Heart right ventricle (tissue), 16 donors: ENCODE measurements at regions not wholly inside any gene's neighbourhood (a gene's known extent, or its start where the extent isn't known, plus 50 kb on each side); places are given as distances from the start of the nearest gene placed in this dataset.

Experiments used
- ATAC-seq, 8 donors: fragments of 200-7000 bp; cut with Tn5 transposase; one replicate each; pipeline ENCODE4 v1.9.1; 2020; ENCODE audit warnings: mild to moderate bottlenecking in 8 of 8, moderate library complexity in 8 of 8, moderate number of reproducible peaks in 1 of 8
- DNase-seq, 2 donors: peaks; one replicate each; pipeline ENCODE4 v3.0.0-alpha.2; 2020
- H3K27ac ChIP-seq, 10 donors: fragments of 200-600 bp; sonication (generic) in 2 of 10; one replicate each; pipeline versions ENCODE4 v1.5.0 to v1.8.0; 2020 to 2022; ENCODE audit warnings: mild to moderate bottlenecking in 3 of 10
- H3K27me3 ChIP-seq, 7 donors: fragments of 200-600 bp; one replicate each; pipeline ENCODE4 v1.8.0; 2021 to 2022; ENCODE audit warnings: mild to moderate bottlenecking in 2 of 7
- H3K36me3 ChIP-seq, 9 donors: fragments of 200-600 bp; sonication (generic) in 1 of 9; one replicate each; pipeline versions ENCODE4 v1.5.0 to v1.8.0; 2020 to 2022; ENCODE audit warnings: mild to moderate bottlenecking in 2 of 9
- H3K4me1 ChIP-seq, 9 donors: fragments of 200-600 bp; sonication (generic) in 1 of 9; one replicate each; pipeline versions ENCODE4 v1.5.0 to v1.8.0; 2020 to 2022; ENCODE audit warnings: mild to moderate bottlenecking in 4 of 9
- H3K4me3 ChIP-seq, 10 donors: fragments of 200-600 bp; sonication (generic) in 2 of 10; one replicate each; pipeline versions ENCODE4 v1.5.0 to v1.8.0; 2020 to 2022; ENCODE audit warnings: mild to moderate bottlenecking in 7 of 10, moderate library complexity in 2 of 10
- H3K9me3 ChIP-seq, 11 donors: fragments of 200-600 bp in 10 of 11; sonication (generic) in 2 of 11; one replicate each; pipeline versions ENCODE4 v1.5.0 to v1.8.0; 2013 to 2022; ENCODE audit warnings: mild to moderate bottlenecking in 2 of 11, control low read depth in 1 of 11, moderate library complexity in 1 of 11
- WGBS, 2 donors: extraction: QIAGEN DNeasy Blood & Tissue Kit; methylation state at CpG; one replicate each; pipeline ENCODE4 v1.1.7; 2013; ENCODE audit warnings: inconsistent platforms in 1 of 2; 5-methylcytosine and 5-hydroxymethylcytosine counted together
- intact Hi-C, 10 donors: fragments of 100-400 bp; cut with DNase I; formaldehyde crosslinking; loops; one replicate each; pipeline versions ENCODE4 v1.11.1 to v1.14.2; 2022
- TF ChIP-seq, protein P1 (sequence below), 9 donors: fragments of 200-600 bp; sonication (generic) in 2 of 9; IDR thresholded peaks; one replicate each; pipeline versions ENCODE4 v1.5.0 to v1.8.0; 2021 to 2022; ENCODE audit warnings: antibody characterized with exemption in 9 of 9, mild to moderate bottlenecking in 5 of 9, moderate library complexity in 1 of 9
- donor health status: Arrhythmogenic right ventricular cardiomyopathy.
- donor health status: ischemic (EF 13 %, LVEDD 7.1; RV severe dilation, severe dysfunction).
- donor health status: healthy with polysubstance abuse.
- donor health status: DM: no; HTN: yes; CAD: no.
- donor health status: DM: no; HTN: no; CAD: no.
- donor health status: ischemic (EF 25% LVEDD 6.9; RV normal size, moderate dysfunction).
- donor health status: ischemic (EF 25% LVEDD 5.7; RV mildly dilated, moderate dysfunction).
- donor health status: healthy.
- donor health status: DM: yes; HTN: yes; CAD: no.
- donor health status: Ischemic cardiomyopathy.
- donor health status: ischemic (EF 35%, LVEDD 5.7; RV mildly dilated, moderate dysfunction).
- donor health status: nonischemic (EF 11% LVEDD 7.7; RV severe dilation, severe dysfunction).
- donor health status: DM: yes; HTN: yes; CAD: no.
- donor health status: PGD.
- donor health status: ischemic (EF 29% LVEDD 5.4; RV normal size, mild dysfunction).
- donor health status: nonischemic (EF 23%, LVEDD 6.1; RV moderate dilation, normal function).

GRCh38 chr4:174131901-174132300 lies 151.6 kb downstream of the FBXO8 start:
- no peak overlapping the region for H3K27ac ChIP-seq
- peaks cover 0 to 6% (median 0%) of the 10 kb centered on the region in 7 donors for H3K27me3 ChIP-seq
- no peaks in the 10 kb centered on the region for H3K9me3 ChIP-seq
- no peaks in the 10 kb centered on the region for H3K36me3 ChIP-seq
- TF ChIP-seq, protein P1, sequence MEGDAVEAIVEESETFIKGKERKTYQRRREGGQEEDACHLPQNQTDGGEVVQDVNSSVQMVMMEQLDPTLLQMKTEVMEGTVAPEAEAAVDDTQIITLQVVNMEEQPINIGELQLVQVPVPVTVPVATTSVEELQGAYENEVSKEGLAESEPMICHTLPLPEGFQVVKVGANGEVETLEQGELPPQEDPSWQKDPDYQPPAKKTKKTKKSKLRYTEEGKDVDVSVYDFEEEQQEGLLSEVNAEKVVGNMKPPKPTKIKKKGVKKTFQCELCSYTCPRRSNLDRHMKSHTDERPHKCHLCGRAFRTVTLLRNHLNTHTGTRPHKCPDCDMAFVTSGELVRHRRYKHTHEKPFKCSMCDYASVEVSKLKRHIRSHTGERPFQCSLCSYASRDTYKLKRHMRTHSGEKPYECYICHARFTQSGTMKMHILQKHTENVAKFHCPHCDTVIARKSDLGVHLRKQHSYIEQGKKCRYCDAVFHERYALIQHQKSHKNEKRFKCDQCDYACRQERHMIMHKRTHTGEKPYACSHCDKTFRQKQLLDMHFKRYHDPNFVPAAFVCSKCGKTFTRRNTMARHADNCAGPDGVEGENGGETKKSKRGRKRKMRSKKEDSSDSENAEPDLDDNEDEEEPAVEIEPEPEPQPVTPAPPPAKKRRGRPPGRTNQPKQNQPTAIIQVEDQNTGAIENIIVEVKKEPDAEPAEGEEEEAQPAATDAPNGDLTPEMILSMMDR (IDR thresholded peaks at IDR 0.05), result no peak
- DNase-seq (no peak), ATAC-seq (no peak)
- no peaks in the 10 kb centered on the region for H3K4me1 ChIP-seq
- intact Hi-C loops, result no loop called here
- no peak overlapping the region for H3K4me3 ChIP-seq

DNA sequence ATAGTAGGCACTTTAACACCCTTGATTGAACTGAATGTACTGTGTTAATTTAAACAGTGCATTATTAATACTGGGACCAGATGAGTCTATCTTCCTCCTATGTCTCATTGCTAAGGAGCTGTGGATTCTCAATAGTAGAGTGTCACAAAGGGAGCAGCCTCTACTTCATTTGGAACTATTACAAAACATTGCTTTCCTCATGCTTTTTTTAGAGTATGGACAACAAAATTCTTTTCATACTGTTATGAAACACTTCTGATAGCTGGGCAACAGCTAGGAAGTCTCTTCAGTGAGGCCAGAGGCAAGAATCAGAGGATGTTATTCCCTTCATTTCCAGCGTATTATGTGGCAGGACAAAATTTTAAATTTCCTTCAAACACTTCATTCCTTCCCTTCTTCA lies 160.8 kb downstream of the FBXO8 start:
- ATAC-seq (peak in 7 of 8 donors; percentile 13 to 86 (median 71)), DNase-seq (no peak)
- Histone ChIP-seq H3K36me3 (no peaks in the 10 kb centered on the region), H3K27me3 (no peaks in the 10 kb centered on the region), H3K4me1 (peaks cover 0 to 31% (median 0%) of the 10 kb centered on the region in 9 donors), H3K27ac (peak overlapping the region in 8 of 10 donors; percentile 10 to 73 (median 55)), H3K4me3 (no peak overlapping the region), H3K9me3 (no peaks in the 10 kb centered on the region)
- intact Hi-C loops, result loop anchor here in 7 of 10 donors (5.0 to 10.0 kb wide), 5 partner anchors 358 to 618 kb away; no protein-coding TSS in a partner anchor
- TF ChIP-seq, protein P1 (IDR thresholded peaks at IDR 0.05), result no peak
- 18 to 39% methylated on average over 1 of the region's 1 CpG for WGBS, 2 donors

DNA sequence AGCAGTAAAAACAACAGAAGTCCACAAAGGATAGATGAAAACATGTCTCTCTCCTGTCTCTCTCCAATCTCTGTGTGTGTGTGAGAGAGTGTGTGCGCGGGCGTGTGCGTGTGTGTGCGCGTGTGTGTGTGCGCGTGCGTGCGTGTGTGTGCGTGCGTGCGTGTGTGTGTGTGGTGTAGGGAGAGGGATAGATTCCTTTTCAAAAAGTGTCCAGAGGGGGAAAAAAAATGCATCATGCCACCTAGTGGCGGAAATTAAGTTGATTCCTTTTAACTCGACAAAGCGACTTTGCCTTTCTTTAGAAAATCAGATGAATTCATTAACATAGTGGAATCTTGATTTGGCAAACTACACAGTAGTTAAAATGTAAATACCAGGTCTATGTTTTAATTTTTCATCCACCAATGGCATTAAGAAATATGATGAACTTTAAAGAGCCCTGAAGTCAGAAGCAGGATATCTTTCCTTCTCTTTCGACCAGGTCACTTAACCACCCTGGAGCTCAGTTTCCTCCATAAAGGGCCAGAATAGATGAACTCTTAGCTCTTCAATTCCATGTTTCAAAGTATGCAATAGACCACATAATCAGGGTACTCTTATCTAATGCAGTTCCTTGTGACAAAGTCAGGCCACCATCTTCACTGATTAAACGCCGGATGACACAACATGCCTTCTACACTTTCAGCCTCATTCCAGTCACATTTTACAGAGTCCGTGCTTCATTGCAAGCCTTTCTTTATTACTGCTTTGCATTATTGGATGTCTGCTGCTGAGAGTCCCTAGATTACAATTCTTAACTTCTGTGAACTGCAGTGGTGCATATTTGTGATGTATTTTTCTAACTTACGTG lies 162.8 kb downstream of the FBXO8 start:
- Histone ChIP-seq H3K27me3 (no peaks in the 10 kb centered on the region), H3K36me3 (no peaks in the 10 kb centered on the region), H3K9me3 (no peaks in the 10 kb centered on the region), H3K27ac (peak overlapping the region in 7 of 10 donors; percentile 5 to 65 (median 30)), H3K4me1 (peaks cover 0 to 31% (median 0%) of the 10 kb centered on the region in 9 donors), H3K4me3 (peak overlapping the region in 8 of 10 donors; percentile 17 to 54 (median 44))
- DNase-seq (peak; percentile 66 to 67), ATAC-seq (peak; percentile 67 to 95 (median 83))
- TF ChIP-seq, protein P1 (IDR thresholded peaks at IDR 0.05), result peak in 8 of 9 donors; percentile 22 to 60 (median 52)
- WGBS, 2 donors, result 14 to 16% methylated on average over 21 of the region's 21 CpGs
- intact Hi-C loops, result loop anchor here in 8 of 10 donors (1.0 to 10.0 kb wide), 7 partner anchors 356 to 616 kb away; no protein-coding TSS in a partner anchor

GRCh38 chr4:174119830-174120229 lies 163.6 kb downstream of the FBXO8 start:
- TF ChIP-seq, protein P1 (IDR thresholded peaks at IDR 0.05), result no peak
- intact Hi-C loops, result loop anchor here in 8 of 10 donors (1.0 to 10.0 kb wide), 8 partner anchors 115 to 615 kb away; no protein-coding TSS in a partner anchor
- no peaks in the 10 kb centered on the region for H3K9me3 ChIP-seq
- H3K27me3 ChIP-seq, result no peaks in the 10 kb centered on the region
- H3K36me3 ChIP-seq, result no peaks in the 10 kb centered on the region
- WGBS, 2 donors, result 30 to 36% methylated on average over 3 of the region's 3 CpGs
- H3K4me3 ChIP-seq, result peak overlapping the region in 8 of 10 donors; percentile 17 to 54 (median 44)
- DNase-seq (no peak), ATAC-seq (peak in 1 of 8 donors; percentile 48)
- H3K4me1 ChIP-seq, result peaks cover 0 to 31% (median 0%) of the 10 kb centered on the region in 9 donors
- peak overlapping the region in 4 of 10 donors; percentile 7 to 42 (median 26) for H3K27ac ChIP-seq
